Tibial nerve (tissue), 4 donors: ENCODE measurements at regions not wholly inside any gene's neighbourhood (a gene's known extent, or its start where the extent isn't known, plus 50 kb on each side); places are given as distances from the start of the nearest gene placed in this dataset.

Experiments
- CTCF ChIP-seq, 5 experiments: fragments of 200-600 bp in 3 of 5; fragments of 450-650 bp in 2 of 5; sonication (generic) in 3 of 5; IDR thresholded peaks; one replicate each; pipeline ENCODE4 v1.5.1; 2016 to 2019; ENCODE audit warnings: antibody characterized with exemption in 5 of 5, mild to moderate bottlenecking in 3 of 5, moderate library complexity in 2 of 5
- EP300 ChIP-seq, 2 donors: sonication (generic); formaldehyde crosslinking; IDR thresholded peaks; one replicate each; pipeline ENCODE4 v1.6.1; 2017; ENCODE audit warnings: antibody characterized with exemption in 2 of 2, mild to moderate bottlenecking in 1 of 2
- POLR2A ChIP-seq, 2 donors: fragments of 450-650 bp; IDR thresholded peaks; one replicate each; pipeline ENCODE4 v1.6.1; 2017; ENCODE audit warnings: antibody characterized with exemption in 2 of 2, mild to moderate bottlenecking in 2 of 2, moderate library complexity in 2 of 2

- no peak for TF ChIP-seq CTCF (IDR thresholded peaks at IDR 0.05)
- no peak for TF ChIP-seq POLR2A (IDR thresholded peaks at IDR 0.05)
- TF ChIP-seq EP300 (IDR thresholded peaks at IDR 0.05): no peak
These were observed 90.2 kb upstream of the RAB18 start for GRCh38 chr10:27413831-27414348.
